ENCODE measurements at regions not wholly inside any gene's neighbourhood (a gene's known extent, or its start where the extent isn't known, plus 50 kb on each side); places are given as distances from the start of the nearest gene placed in this dataset.

- POLR2A ChIA-PET = no interaction called here
- Mint-ChIP-seq H3K9me3 (ENCODE audit: unreplicated experiment) (no peaks in the 10 kb centered on the region), H3K4me3 (ENCODE audit: unreplicated experiment) (no peak overlapping the region), H3K27me3 (ENCODE audit: insufficient read depth, unreplicated experiment) (no peaks in the 10 kb centered on the region), H3K4me1 (ENCODE audit: low read depth, unreplicated experiment) (peaks cover 7% of the 10 kb centered on the region), H3K27ac (ENCODE audit: unreplicated experiment) (no peak overlapping the region), H3K36me3 (ENCODE audit: insufficient read depth, unreplicated experiment) (peaks cover 6% of the 10 kb centered on the region)
- no peak for TF ChIP-seq CTCF (IDR thresholded peaks at IDR 0.05; ENCODE audit: insufficient read depth in 1 of 2, low read depth in 1 of 2, low read length in 1 of 2, severe bottlenecking in 1 of 2, unreplicated experiment in 1 of 2)
- intact Hi-C loops (cut with micrococcal nuclease; ENCODE audit: unreplicated experiment) = loop anchor here (10.0 kb wide), 1 partner anchor 1012 kb away; the partner anchor contains the start of gene SEL1L
- H3K27me3 ChIP-seq (replicated peaks; ENCODE audit: control insufficient read depth, insufficient read depth, low read length) = no peaks in the 10 kb centered on the region
- H3K4me3 ChIP-seq (ENCODE audit: low read depth, low read length) = no peak overlapping the region
- H3K9me3 ChIP-seq = no peaks in the 10 kb centered on the region
- peaks cover 19% of the 10 kb centered on the region for H3K4me1 ChIP-seq
- no peak for DNase-seq
- BruUV-seq (replicated peaks) = no TSS peak
- no peaks in the 10 kb centered on the region for H3K36me3 ChIP-seq (ENCODE audit: control insufficient read depth, insufficient read depth, low read length)
- CTCF ChIA-PET = no interaction called here
Observed at GRCh38 chr14:82546401-82546800, 1012.7 kb upstream of the SEL1L start.

- Histone ChIP-seq H3K27me3 (replicated peaks; ENCODE audit: control insufficient read depth, insufficient read depth, low read length) (no peaks in the 10 kb centered on the region), H3K9me3 (no peaks in the 10 kb centered on the region), H3K4me3 (ENCODE audit: low read depth, low read length) (no peak overlapping the region), H3K36me3 (ENCODE audit: control insufficient read depth, insufficient read depth, low read length) (no peaks in the 10 kb centered on the region), H3K4me1 (peaks cover 6% of the 10 kb centered on the region)
- ChIA-PET CTCF (no interaction called here), POLR2A (no interaction called here)
- BruUV-seq (replicated peaks) = no TSS peak
- peaks cover 6% of the 10 kb centered on the region for H3K36me3 Mint-ChIP-seq (ENCODE audit: insufficient read depth, unreplicated experiment)
- DNase-seq = no peak
- no peaks in the 10 kb centered on the region for H3K9me3 Mint-ChIP-seq (ENCODE audit: unreplicated experiment)
- no peak for TF ChIP-seq CTCF (IDR thresholded peaks at IDR 0.05; ENCODE audit: insufficient read depth in 1 of 2, low read depth in 1 of 2, low read length in 1 of 2, severe bottlenecking in 1 of 2, unreplicated experiment in 1 of 2)
- H3K4me3 Mint-ChIP-seq (ENCODE audit: unreplicated experiment) = no peak overlapping the region
- no peak overlapping the region for H3K27ac Mint-ChIP-seq (ENCODE audit: unreplicated experiment)
- peaks cover 3% of the 10 kb centered on the region for H3K4me1 Mint-ChIP-seq (ENCODE audit: low read depth, unreplicated experiment)
- intact Hi-C loops (cut with micrococcal nuclease; ENCODE audit: unreplicated experiment) = loop anchor here (10.0 kb wide), 1 partner anchor 1015 kb away; the partner anchor contains the start of gene SEL1L
- H3K27me3 Mint-ChIP-seq (ENCODE audit: insufficient read depth, unreplicated experiment) = no peaks in the 10 kb centered on the region
Observed at GRCh38 chr14:82549306-82549990, 1015.8 kb upstream of the SEL1L start.

- Mint-ChIP-seq H3K27ac (ENCODE audit: unreplicated experiment) (no peak overlapping the region), H3K36me3 (ENCODE audit: insufficient read depth, unreplicated experiment) (no peaks in the 10 kb centered on the region), H3K4me1 (ENCODE audit: low read depth, unreplicated experiment) (no peaks in the 10 kb centered on the region), H3K27me3 (ENCODE audit: insufficient read depth, unreplicated experiment) (no peaks in the 10 kb centered on the region), H3K4me3 (ENCODE audit: unreplicated experiment) (no peak overlapping the region), H3K9me3 (ENCODE audit: unreplicated experiment) (no peaks in the 10 kb centered on the region)
- no peak for DNase-seq
- no peaks in the 10 kb centered on the region for H3K36me3 ChIP-seq (ENCODE audit: control insufficient read depth, insufficient read depth, low read length)
- no TSS peak for BruUV-seq (replicated peaks)
- H3K4me1 ChIP-seq = no peaks in the 10 kb centered on the region
- CTCF ChIA-PET = no interaction called here
- H3K27me3 ChIP-seq (replicated peaks; ENCODE audit: control insufficient read depth, insufficient read depth, low read length) = no peaks in the 10 kb centered on the region
- H3K9me3 ChIP-seq = no peaks in the 10 kb centered on the region
- POLR2A ChIA-PET = no interaction called here
- intact Hi-C loops (cut with micrococcal nuclease; ENCODE audit: unreplicated experiment) = no loop called here
- no peak for TF ChIP-seq CTCF (IDR thresholded peaks at IDR 0.05; ENCODE audit: insufficient read depth in 1 of 2, low read depth in 1 of 2, low read length in 1 of 2, severe bottlenecking in 1 of 2, unreplicated experiment in 1 of 2)
- H3K4me3 ChIP-seq (ENCODE audit: low read depth, low read length) = no peak overlapping the region
Observed at GRCh38 chr14:82562881-82563280, 1029.2 kb upstream of the SEL1L start.

Measured in Caco-2 (cell line).